ENCODE measurements at regions not wholly inside any gene's neighbourhood (a gene's known extent, or its start where the extent isn't known, plus 50 kb on each side); places are given as distances from the start of the nearest gene placed in this dataset.
"Not testable (repeated sequence)": the region's sequence is repeated elsewhere in the genome, so short reads cannot be mapped to it uniquely, and the experiment has no call there.

DNA sequence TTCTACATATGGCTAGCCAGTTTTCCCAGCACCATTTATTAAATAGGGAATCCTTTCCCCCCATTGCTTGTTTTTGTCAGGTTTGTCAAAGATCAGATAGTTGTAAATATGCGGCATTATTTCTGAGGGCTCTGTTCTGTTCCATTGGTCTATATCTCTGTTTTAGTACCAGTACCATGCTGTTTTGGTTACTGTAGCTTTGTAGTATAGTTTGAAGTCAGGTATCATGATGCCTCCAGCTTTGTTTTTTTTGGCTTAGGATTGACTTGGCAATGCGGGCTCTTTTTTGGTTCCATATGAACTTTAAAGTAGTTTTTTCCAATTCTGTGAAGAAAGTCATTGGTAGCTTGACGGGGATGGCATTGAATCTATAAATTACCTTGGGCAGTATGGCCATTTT, 60.0 kb upstream of the GPC3 start:
- H3K4me3 ChIP-seq; FAIRE-seq; H3K27ac ChIP-seq; ATAC-seq; H3K9me3 ChIP-seq; DNase-seq (ENCODE audit: low read depth in 1 of 2, low spot score in 1 of 2); H3K4me1 ChIP-seq; H3K4me2 ChIP-seq; POLR2A ChIA-PET; CTCF ChIA-PET: not testable (repeated sequence)
- WGBS (ENCODE audit: missing lambda C conversion rate): 30% methylated on average over 3 of the region's 3 CpGs

DNA sequence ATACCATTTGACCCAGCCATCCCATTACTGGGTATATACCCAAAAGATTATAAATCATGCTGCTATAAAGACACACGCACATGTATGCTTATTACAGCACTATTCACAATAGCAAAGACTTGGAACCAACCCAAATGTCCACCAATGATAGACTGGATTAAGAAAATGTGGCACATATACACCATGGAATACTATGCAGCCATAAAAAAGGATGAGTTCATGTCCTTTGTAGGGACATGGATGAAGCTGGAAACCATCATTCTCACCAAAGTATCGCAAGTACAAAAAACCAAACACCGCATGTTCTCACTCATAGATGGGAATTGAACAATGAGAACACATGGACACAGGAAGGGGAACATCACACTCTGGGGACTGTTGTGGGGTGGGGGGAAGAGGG, 81.7 kb upstream of the GPC3 start:
- DNase-seq (ENCODE audit: low read depth in 1 of 2, low spot score in 1 of 2); H3K4me2 ChIP-seq; POLR2A ChIA-PET; H3K9me3 ChIP-seq; ATAC-seq; FAIRE-seq; H3K4me3 ChIP-seq; H3K4me1 ChIP-seq; CTCF ChIA-PET; H3K27ac ChIP-seq: not testable (repeated sequence)
- 27% methylated on average over 3 of the region's 3 CpGs for WGBS (ENCODE audit: missing lambda C conversion rate)

DNA sequence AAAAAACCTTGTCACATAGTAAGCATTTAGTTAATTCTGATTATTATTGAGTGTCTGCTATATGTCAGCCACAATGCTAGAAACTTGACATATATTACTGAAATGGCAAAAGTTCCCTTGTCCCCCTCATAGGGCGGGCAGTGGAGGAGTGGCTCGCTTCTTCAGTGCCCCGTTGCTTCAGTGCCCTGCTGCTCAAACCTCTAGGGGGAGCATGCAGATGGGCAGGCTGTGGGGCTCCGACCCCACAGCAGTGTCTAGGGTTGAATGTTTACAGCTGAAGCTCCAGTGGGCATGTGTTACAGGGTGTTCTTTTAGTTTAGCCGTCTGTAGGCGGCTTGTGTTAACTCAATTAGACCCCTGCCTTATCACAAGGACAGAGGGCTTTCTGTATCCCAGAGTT, 86.5 kb upstream of the GPC3 start:
- H3K9me3 ChIP-seq; H3K4me2 ChIP-seq; H3K27ac ChIP-seq; H3K4me3 ChIP-seq; H3K4me1 ChIP-seq; DNase-seq (ENCODE audit: low read depth in 1 of 2, low spot score in 1 of 2); CTCF ChIA-PET; POLR2A ChIA-PET; FAIRE-seq: not testable (repeated sequence)
- ATAC-seq: 0 out of 6 replicates have a peak, but pooled peaks of 1 of the 2 experiments have one; percentile 37
- WGBS (ENCODE audit: missing lambda C conversion rate): 22% methylated on average over 6 of the region's 6 CpGs

DNA sequence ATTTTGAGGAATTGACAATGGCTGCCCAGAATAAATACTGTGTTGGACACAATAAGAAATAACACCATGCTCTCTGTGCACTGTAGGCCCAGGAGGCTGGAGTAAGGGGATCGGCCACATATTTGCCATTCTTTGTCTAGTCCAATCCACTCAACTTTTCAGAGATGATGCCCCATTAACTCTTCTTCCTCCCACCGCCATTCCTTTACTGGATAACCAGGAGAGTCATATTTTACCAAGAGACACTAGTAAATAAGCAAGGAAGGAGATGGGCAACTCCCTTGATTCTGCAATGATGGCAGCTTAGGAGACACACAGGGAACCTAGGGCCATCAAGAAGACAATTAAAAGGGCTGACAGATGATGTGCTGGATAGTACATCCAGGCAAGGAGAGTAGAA, 87.9 kb upstream of the GPC3 start:
- no peak overlapping the region for H3K27ac ChIP-seq
- ATAC-seq: no peak
- H3K4me3 ChIP-seq: no peak overlapping the region
- 4% methylated on average over 2 of the region's 2 CpGs for WGBS (ENCODE audit: missing lambda C conversion rate)
- DNase-seq (ENCODE audit: low read depth in 1 of 2, low spot score in 1 of 2): no peak
- H3K9me3 ChIP-seq: no peaks in the 10 kb centered on the region
- no peak for FAIRE-seq
- no peak overlapping the region for H3K4me2 ChIP-seq
- CTCF ChIA-PET: no interaction called here
- H3K4me1 ChIP-seq: no peaks in the 10 kb centered on the region
- TF ChIP-seq HDAC2 (IDR thresholded peaks at IDR 0.05): no peak
- no peak for TF ChIP-seq HOXB5 (CRISPR knock-in tag; IDR thresholded peaks at IDR 0.05)
- POLR2A ChIA-PET: no interaction called here

DNA sequence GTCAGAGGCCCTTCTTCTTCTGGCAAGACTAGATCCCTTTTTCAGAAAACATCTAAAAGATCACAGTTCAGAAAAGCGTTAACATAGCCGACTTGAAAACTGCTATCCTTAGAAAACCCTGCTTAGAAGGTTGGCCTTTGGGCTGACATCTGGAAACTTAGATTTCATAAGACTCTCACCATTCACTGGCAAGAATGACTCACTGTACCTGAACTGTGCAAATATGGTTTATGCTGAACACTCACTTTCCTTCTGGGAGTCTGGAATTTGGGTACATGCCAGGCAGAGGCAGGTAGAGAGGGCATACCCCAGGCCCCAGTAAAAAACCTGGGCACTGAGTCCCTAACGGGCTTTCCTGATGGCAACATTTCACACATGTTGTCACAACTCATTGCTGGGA, 88.8 kb upstream of the GPC3 start:
- DNase-seq (ENCODE audit: low read depth in 1 of 2, low spot score in 1 of 2) (no peak), ATAC-seq (no peak), FAIRE-seq (no peak)
- Histone ChIP-seq H3K9me3 (no peaks in the 10 kb centered on the region), H3K4me3 (no peak overlapping the region), H3K27ac (no peak overlapping the region), H3K4me2 (no peak overlapping the region), H3K4me1 (no peaks in the 10 kb centered on the region)
- ChIA-PET CTCF (no interaction called here), POLR2A (no interaction called here)
- 10% methylated on average over 3 of the region's 3 CpGs for WGBS (ENCODE audit: missing lambda C conversion rate)
- TF ChIP-seq SMC3 (IDR thresholded peaks at IDR 0.05): no peak
- TF ChIP-seq HOXB13 (CRISPR knock-in tag; IDR thresholded peaks at IDR 0.05; ENCODE audit: low read depth): no peak
- TF ChIP-seq CBX2 (IDR thresholded peaks at IDR 0.05; ENCODE audit: borderline replicate concordance, low read depth): no peak
- TF ChIP-seq, protein P1, sequence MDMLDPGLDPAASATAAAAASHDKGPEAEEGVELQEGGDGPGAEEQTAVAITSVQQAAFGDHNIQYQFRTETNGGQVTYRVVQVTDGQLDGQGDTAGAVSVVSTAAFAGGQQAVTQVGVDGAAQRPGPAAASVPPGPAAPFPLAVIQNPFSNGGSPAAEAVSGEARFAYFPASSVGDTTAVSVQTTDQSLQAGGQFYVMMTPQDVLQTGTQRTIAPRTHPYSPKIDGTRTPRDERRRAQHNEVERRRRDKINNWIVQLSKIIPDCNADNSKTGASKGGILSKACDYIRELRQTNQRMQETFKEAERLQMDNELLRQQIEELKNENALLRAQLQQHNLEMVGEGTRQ (IDR thresholded peaks at IDR 0.05): no peak
- no peak for TF ChIP-seq TFCP2L1 (CRISPR knock-in tag; IDR thresholded peaks at IDR 0.05)
- no peak for TF ChIP-seq HEYL (CRISPR knock-in tag; IDR thresholded peaks at IDR 0.05)
- TF ChIP-seq MAZ (IDR thresholded peaks at IDR 0.05; ENCODE audit: borderline replicate concordance, low read depth, low read length): no peak
- no peak for TF ChIP-seq GATA3 (IDR thresholded peaks at IDR 0.05; ENCODE audit: borderline replicate concordance)
- TF ChIP-seq, protein P2, sequence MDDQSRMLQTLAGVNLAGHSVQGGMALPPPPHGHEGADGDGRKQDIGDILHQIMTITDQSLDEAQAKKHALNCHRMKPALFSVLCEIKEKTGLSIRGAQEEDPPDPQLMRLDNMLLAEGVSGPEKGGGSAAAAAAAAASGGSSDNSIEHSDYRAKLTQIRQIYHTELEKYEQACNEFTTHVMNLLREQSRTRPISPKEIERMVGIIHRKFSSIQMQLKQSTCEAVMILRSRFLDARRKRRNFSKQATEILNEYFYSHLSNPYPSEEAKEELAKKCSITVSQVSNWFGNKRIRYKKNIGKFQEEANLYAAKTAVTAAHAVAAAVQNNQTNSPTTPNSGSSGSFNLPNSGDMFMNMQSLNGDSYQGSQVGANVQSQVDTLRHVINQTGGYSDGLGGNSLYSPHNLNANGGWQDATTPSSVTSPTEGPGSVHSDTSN (IDR thresholded peaks at IDR 0.05): no peak
- TF ChIP-seq FOSL2 (IDR thresholded peaks at IDR 0.05): no peak
- no peak for TF ChIP-seq FOSL2 (CRISPR knock-in tag; IDR thresholded peaks at IDR 0.05)
- no peak for TF ChIP-seq RNF2 (IDR thresholded peaks at IDR 0.05; ENCODE audit: borderline replicate concordance, low read depth)
- TF ChIP-seq JUNB (IDR thresholded peaks at IDR 0.05): no peak

Measured in A549 (cell line).